Posterior vena cava (tissue), 2 donors: ENCODE measurements at regions not wholly inside any gene's neighbourhood (a gene's known extent, or its start where the extent isn't known, plus 50 kb on each side); places are given as distances from the start of the nearest gene placed in this dataset.
"Not testable (repeated sequence)": the region's sequence is repeated elsewhere in the genome, so short reads cannot be mapped to it uniquely, and the experiment has no call there.

Source experiments
- DNase-seq: peaks from one replicate; pipeline ENCODE4 v3.0.0-alpha.2; 2020; ENCODE audit warnings: low spot score
- intact Hi-C, 2 donors: fragments of 100-400 bp; cut with DNase I; formaldehyde crosslinking; loops; one replicate each; pipeline versions ENCODE4 v1.14.1 to v1.14.2; 2022 to 2023
- donor health status: DM: yes; HTN: yes; CAD: no.
- donor health status: DM: yes; HTN: yes; CAD: no.

- intact Hi-C loops = no loop called here
- DNase-seq = no peak
These were observed 206.1 kb downstream of the DAD1 start for GRCh38 chr14:22382955-22383354.

DNA sequence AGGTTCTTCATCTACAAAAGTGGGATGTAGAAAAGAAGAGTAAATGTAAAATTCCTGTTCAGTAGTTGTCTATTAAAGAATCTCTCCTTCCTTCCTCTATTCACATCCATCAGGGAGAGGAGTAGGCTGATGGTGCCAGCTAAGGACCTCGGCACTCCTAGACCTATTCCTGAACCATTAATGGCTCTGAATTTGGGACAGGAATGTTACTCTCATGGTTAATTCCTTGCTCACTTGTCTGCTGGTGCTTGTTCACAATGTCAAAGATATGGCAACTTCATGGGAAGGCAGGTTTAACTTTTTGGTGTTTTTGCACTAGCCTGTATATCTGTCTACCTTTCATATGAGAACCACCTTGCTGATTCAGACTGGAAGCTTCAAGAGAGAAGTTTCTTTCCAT, 206.6 kb downstream of the DAD1 start:
- no peak for DNase-seq
- intact Hi-C loops = no loop called here

DNA sequence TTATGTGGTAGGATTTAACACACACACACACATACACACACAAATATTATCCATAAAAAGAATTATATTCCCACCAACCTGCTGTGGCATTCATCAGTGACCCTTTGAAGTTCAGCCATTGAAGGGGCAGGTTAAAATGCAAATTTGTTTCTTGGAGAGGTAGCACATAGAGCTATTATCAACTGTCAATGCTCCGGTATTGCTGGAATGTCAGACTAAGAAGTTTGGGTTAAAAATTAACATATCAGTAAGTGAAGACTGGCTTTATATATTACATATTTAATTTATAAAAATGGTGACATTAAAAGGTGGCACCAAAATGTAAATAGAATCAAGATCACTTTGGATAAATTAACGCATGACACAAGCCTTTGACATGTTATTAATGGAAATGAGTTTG, 207.3 kb downstream of the DAD1 start:
- intact Hi-C loops = no loop called here
- no peak for DNase-seq

DNA sequence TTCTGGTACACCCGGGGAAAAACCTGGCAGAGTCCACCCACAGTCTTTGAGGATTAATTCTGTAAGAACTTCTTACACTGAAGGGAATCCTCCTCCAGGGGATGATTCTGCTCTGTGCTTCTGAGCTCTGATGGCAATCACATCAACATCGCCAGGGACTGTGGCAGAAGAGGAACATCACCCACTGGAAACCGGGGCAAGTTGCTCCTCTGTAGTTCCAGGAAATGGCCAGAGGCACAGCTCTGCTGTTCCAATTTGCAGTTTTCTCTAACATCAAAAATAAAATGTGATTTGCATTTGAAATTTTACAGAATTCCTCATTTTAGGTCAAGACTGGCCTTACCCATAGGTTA, 207.6 kb downstream of the DAD1 start:
- intact Hi-C loops = no loop called here
- DNase-seq = no peak

GRCh38 chr14:22380571-22381407, 208.2 kb downstream of the DAD1 start:
- intact Hi-C loops = no loop called here

GRCh38 chr14:22379727-22380126, 209.3 kb downstream of the DAD1 start:
- intact Hi-C loops = loop anchor here in 1 of 2 donors (10.0 kb wide), 1 partner anchor 65 kb away; no protein-coding TSS in a partner anchor
- no peak for DNase-seq

More at GRCh38 chr14:22380571-22381407, 208.2 kb downstream of the DAD1 start:
- DNase-seq = no peak

DNA sequence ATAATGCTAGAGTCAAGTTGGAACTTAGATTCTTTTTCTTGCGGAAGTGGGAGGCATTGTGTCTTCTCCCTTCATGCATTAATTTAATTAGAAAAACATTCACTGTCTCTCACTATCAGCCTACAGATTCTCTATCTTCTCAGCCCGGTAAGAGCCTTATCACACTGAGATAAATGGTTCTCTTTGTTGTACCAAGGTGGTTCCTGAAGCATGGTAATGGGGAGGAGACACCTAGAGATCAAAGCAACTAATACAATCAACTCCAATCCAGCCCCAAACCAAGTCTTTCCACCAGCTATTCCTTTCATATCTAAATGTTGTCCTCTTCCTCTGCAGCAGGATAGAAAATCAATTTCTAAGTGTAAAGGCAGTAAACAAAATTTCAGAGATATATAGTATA, 210.8 kb downstream of the DAD1 start:
- no peak for DNase-seq
- intact Hi-C loops = loop anchor here in 1 of 2 donors (10.0 kb wide), 1 partner anchor 63 kb away; no protein-coding TSS in a partner anchor

GRCh38 chr14:22375321-22375930, 213.6 kb downstream of the DAD1 start:
- intact Hi-C loops = loop anchor here in 1 of 2 donors (10.0 kb wide), 1 partner anchor 61 kb away; no protein-coding TSS in a partner anchor
- no peak for DNase-seq

DNA sequence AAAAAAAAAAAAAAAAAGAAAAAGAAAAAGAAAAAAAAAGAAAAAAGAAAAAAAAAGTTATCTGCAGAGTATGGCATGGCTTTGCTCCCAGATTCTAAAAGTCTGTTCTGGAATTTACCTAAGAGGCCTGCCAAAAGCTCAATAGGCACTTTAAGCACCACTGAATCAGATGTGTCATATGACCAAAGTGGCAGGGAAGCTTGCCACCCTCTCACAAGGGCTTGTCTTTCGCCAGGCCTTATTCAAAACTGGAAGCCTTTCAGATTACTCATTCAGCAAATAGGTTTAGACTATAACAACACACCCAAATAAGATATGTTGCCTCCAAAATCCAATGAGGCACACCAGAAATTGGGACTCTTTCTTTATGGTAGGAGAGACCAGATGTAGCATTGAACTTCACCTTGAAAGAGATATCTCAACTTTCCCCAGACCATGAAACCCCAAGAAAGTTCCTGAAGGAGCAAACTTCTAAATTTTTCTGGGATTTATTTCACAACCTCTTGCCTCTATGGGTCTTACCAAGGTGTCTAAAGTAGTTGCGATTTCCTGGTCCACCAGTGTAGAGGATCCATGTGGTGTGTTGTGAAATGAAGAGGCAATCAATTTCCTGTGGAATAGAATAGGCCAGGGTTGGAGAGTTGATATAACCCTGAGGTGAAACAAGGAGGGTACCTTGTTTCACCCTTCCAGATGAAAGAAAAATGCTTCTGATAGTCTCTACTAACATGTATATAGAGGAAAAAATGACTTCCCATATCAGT, 218.8 kb downstream of the DAD1 start:
- no peak for DNase-seq
- intact Hi-C loops = loop anchor here in 1 of 2 donors (10.0 kb wide), 1 partner anchor 55 kb away; no protein-coding TSS in a partner anchor

- DNase-seq = no peak
- intact Hi-C loops = no loop called here
These were observed 230.3 kb downstream of the DAD1 start for GRCh38 chr14:22358726-22359125.

DNA sequence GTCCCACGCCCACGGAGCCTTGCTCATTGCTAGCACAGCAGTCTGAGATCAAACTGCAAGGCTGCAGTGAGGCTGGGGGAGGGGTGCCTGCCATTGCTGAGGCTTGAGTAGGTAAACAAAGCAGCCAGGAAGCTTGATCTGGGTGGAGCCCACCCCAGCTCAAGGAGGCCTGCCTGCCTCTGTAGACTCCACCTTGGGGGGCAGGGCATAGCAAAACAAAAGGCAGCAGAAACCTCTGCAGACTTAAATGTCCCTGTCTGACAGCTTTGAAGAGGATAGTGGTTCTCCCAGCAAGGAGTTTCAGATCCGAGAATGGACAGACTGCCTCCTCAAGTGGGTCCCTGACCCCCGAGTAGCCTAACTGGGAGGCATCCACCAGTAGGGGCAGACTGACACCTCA, 239.7 kb downstream of the DAD1 start:
- DNase-seq, intact Hi-C loops: not testable (repeated sequence)

- intact Hi-C loops = no loop called here
- no peak for DNase-seq
These were observed 244.4 kb downstream of the DAD1 start for GRCh38 chr14:22344673-22345072.

GRCh38 chr14:22344209-22344608, 244.8 kb downstream of the DAD1 start:
- intact Hi-C loops, DNase-seq: not testable (repeated sequence)

DNA sequence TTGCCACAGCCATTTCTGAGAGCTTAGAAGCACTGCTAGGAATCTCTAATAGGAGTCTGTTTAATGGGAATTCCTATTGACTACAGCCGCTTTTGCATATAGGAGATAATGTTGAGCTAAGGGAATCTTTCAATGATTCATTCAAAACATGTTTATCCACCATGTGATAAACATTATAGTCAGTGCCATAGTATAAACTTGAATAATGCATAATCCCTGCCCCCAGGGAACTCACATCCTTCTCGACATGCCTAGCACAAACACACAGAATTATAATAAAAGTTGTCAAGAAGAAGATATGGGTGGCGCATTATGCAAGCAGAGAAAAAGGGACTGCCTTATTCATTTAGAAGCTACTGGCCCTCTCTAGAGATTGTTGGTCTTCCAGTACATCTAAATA, 248.0 kb downstream of the DAD1 start:
- intact Hi-C loops = no loop called here

GRCh38 chr14:22338917-22339715, 249.9 kb downstream of the DAD1 start:
- DNase-seq = no peak
- intact Hi-C loops = no loop called here

More for the DNA sequence above, 248.0 kb downstream of the DAD1 start:
- DNase-seq = no peak

DNA sequence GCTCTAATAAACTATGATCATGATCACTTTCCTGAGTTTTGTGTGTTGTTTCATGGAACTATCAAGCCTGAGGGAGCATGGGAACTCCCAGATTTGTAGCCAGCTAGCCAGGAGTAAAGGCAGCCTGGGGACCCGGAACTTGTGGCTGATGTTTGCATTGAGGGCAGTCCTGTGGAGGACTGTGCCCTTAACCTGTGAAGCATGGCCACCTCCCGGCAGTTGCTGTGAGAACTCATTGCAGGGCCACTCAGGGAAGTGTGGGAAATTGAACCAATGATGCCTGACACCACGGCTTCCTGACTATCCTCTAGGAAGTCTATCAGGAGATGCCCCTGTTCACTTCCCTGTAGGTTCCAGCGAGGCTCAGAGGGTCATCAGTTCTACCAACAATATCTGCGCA, 250.6 kb downstream of the DAD1 start:
- intact Hi-C loops = no loop called here
- DNase-seq = no peak

DNA sequence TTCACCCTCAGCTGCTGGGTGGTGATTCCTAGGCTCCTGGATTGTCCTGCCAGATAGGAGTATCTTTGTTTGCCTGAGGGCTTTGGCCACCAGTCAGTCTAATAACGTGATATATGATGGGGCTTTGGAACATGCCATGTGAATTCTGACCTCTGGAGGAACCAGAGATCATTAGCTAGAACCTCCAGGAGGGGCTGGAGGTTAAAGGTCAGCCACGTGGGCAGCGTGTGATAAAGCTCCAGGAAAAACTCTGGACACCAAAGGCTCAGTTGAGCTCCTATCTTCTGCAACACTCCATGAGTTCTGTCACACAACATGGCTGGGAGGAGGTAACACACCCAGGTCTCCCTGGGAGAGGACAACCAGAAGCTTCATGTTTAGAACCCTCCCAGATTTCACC, 251.1 kb downstream of the DAD1 start:
- DNase-seq = no peak
- intact Hi-C loops = no loop called here

- DNase-seq = no peak
- intact Hi-C loops = no loop called here
These were observed 251.5 kb downstream of the DAD1 start for GRCh38 chr14:22337521-22337920.

DNA sequence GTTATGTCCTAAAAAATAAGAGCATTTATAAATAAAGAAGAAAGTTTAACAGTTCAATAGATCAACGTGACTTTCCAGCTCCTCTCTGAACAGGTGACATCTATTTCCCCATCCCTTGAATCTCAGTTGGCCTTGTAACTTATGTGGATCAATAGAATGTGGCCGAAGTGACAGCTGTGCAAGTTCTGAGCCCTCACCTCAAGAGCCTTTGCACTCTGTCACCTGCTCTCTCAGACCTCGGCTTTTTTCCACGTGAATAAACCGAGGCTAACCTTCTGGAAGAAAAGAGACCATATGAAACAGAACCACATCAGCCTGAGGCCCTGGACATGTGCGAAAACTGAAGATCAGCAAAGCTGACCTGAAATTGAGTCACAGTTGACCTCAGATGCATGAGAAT, 253.0 kb downstream of the DAD1 start:
- intact Hi-C loops = no loop called here
- no peak for DNase-seq
